ENCODE measurements at regions not wholly inside any gene's neighbourhood (a gene's known extent, or its start where the extent isn't known, plus 50 kb on each side); places are given as distances from the start of the nearest gene placed in this dataset.

DNA sequence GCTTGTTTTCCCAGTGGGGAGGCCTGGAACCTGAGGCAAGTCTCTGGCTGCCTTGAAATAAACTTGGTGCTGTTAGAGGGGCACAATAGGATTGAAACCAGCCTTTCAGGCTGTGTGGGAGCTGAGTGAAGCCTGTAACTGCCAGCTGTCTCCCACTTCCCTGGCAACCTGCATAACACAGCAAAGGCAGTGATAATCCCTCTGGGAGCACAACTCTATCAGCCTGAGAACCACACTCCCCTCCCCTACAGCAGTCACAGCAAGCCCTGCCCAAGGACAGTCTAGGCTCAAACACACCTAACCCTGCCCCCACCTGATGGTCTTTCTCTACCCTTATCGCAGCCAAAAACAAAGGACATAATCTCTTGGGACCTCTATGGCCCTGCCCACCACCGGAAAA is 683.8 kb upstream of the ATXN8OS start:
- peak; percentile 47 for DNase-seq (ENCODE audit: low read depth, low spot score)

DNA sequence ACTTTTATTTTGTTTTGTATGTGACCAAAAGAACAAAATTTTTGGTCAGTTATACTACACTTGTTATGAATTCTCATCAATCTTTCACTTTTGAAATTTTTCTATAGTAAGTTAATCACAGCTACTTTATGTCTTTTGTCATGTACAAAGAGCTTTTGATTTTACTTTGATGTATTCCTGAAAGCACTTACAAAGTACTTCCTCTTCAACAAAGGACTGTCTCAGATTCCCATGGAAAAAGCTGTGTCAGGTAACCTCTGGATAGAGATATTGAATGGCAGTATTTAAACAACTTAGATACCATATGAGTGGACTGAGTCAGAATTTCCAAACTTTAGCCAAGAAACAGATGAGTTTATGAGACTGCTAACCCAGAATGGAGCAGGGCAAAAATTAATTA is 689.3 kb upstream of the ATXN8OS start:
- no peak for DNase-seq (ENCODE audit: low read depth, low spot score)

DNA sequence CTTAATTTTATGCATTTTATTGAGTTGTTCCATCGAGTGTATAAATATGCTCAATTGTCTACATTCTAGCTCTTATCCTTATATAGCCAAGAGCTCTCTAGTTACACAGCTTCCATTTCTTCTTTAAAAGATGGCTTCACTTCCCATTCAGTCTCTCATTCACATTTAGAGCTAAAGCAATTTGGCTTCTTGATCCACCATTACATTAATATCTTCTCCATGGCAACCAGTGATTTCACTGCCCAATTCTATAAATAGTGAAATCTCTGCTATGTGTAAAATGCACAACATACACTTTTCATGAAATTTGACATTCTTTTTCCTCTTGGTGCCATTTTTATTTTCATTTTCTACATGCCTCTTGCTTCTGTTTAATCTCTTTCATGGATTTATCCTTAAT is 696.9 kb upstream of the ATXN8OS start:
- DNase-seq (ENCODE audit: low read depth, low spot score) = no peak

DNA sequence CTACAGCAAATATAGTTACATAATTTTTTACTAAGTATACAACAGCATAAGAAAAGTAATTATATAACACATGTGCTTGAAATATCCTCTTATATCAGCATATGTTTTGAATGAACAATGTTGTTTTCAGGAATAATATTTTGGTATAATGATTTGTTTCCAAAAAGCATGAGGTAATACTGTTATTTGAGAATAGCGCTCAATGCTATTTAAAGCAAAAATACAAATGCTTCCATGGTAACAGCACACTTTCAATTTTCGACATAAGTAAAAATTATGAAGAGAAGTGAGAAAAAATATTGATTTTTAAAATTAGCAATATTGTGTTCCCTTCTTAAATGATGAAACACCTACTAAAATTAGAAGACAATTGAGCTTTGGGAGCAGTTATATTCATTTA is 715.9 kb upstream of the ATXN8OS start:
- DNase-seq (ENCODE audit: low read depth, low spot score) = no peak

DNA sequence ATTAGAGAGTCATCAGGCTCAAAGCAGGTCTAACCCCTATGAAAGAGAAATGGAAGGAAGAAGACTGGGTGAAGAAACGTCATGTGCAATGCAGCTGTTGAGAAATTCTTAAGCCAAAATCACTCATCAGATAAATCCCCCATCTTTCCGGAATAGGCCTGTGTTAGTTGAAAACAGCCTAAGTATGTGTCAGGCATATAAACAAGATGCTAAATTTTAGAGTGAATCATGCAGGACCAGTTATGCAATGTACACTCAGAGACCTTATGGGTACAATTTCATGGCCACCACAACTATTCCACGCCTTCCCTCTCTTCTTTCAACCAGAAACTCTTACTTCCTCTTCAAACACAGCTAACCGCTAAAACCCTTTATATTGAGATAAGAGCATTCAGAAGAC is 717.7 kb upstream of the ATXN8OS start:
- no peak for DNase-seq (ENCODE audit: low read depth, low spot score)

DNA sequence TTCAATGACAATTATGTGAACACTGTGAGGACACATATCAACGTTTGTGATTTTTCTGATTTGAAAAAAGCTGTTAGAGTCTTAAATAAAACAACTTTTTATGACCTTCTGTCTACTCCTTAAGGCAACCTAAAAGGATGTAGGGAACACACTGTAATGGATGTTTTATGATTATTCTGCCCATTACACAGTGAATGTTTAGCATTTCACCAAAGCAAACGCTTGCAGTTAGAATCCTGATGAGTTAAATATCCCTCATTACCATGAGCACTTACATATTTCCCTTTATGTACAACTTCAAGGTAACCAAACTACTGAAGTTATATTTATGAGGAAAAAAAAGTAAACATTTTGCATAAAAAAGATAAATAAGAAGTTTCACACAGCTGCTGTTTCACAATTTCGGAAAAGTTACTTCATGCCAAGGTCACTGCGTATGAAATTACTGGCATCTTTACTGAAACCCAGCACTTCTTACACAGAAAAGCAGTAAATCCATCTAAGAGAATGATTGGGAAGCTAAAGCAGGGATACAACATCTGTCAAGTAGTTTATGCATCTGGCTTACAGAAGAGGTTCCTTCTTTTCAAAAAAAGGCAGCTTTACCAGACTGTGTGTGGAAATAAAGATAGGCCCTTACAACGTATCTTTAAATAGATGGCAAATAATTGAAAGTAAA is 733.7 kb upstream of the ATXN8OS start:
- no peak for DNase-seq (ENCODE audit: low read depth, low spot score)

DNA sequence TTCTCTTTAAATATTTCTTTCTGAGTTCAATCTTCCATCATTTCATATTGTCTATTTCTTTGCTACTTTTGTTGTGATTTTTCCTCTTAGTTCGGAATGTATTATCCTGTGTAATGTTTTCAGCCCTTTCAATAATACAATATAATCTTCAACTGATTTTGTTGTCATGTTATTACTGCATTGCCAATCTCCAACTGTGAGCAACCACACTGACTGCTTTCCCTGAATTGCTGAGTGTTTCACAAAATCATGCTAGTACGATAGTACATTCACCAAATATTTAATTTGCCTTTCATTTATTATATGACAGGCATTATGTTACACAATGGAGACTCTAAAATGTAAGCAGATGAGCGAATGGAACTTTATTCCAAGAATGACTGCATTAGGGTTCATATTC is 744.3 kb upstream of the ATXN8OS start:
- no peak for DNase-seq (ENCODE audit: low read depth, low spot score)

DNA sequence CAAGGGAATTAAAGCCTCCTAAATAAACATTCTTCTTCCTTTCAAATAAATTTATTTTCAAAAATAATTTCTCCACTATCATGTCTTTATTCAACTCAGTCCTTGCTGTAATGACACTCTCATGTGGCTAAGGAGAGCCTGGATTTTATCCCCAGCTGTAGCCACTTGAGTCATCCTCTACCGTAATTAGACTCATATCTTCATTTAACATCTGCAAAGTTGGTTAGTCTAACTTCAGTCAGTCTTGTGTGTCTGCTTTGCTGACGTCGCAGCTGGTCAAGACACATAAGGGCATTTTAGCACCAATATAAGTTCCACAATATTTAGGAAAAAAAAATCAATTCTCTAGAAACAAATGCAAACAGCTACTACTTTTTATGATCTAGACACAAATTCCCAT is 776.4 kb upstream of the ATXN8OS start:
- DNase-seq (ENCODE audit: low read depth, low spot score) = no peak

DNA sequence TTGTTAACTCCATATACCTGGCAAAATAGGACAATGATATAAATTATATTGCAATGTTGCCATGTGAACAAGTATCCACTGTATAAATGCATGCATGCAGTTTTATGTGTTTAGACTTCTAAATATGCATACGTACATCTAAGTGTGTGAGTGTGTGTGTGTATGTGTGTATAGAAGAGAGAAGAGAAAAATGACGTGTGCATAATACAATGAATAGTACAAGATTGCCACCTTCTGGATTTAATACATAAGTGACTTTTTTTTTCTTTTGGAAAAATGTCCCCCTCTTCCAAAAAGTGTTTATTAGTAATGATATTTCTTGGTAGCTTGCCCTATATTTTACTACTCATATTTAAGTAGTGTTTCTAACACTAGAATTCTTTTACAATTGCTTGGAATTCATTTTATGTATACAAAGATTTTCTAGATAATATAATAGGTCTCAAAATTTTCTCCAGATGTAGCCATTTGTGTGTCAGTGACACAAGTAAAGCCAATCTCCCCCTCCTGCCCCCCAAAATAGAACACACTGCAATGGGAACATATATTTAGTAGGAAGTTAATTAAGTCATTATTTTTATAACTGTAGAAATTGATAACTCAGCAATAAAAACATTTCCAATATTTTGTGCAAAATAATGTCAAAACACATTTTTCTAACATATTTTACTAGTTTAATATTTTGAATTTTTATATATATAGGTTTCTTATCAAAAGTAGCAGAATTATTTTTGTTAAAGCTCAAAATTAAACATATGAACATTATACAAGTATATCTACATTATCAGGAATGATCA is 783.3 kb upstream of the ATXN8OS start:
- no peak for DNase-seq (ENCODE audit: low read depth, low spot score)

DNA sequence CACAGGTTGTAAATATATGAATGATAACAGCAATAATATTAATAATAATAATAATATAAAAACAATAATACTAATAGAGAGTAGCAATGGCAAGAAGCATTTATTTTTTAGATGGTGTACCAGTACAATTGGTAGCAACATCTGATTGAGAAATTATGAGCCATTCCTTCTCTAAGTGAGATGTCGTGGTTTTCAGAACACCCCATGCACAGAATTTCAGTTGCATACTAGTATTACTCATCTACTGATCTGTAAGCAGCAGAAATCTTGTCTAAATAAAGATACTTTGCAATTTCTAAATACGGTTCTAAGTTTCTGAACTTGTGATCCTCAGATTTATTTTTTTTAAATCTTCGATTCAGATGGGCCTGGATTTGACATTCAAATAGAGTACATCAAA is 788.0 kb upstream of the ATXN8OS start:
- DNase-seq (ENCODE audit: low read depth, low spot score) = no peak

DNA sequence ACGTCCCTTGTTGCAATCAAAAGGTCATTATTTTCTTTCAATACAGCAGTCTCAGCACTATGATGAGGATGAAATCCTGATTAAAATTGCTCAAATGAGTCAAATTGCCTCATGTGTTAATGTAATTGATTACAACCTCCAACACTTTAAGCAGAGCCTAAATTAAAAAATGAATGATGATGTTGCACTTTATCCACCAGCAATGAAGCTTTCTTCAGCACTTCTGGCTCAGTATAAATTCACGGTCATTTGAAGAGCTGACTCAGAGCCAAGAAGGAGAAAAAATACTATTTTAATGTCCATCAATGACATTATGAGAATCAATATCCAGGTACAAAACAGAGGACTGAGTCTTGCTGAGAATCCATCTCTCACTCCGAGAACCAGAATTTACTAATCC is 792.6 kb upstream of the ATXN8OS start:
- no peak for DNase-seq (ENCODE audit: low read depth, low spot score)

DNA sequence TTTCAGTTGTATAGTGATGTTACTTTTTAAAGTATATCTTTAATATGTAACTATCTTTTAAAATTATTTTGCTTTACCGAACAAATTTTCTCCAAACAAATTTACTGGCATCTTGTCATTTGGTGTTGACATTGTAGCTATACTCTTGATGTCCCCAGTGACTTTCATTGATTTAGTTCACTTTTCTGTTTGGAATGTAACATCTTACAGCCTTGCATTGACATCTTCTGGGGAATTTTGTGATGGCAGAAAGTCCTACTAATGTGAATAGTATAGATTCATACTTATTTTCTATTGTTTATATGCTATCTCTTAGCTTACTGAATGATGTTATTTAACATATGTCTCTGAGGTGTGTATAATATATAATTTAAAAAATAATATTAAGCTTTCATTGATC is 800.9 kb upstream of the ATXN8OS start:
- no peak for DNase-seq (ENCODE audit: low read depth, low spot score)

DNA sequence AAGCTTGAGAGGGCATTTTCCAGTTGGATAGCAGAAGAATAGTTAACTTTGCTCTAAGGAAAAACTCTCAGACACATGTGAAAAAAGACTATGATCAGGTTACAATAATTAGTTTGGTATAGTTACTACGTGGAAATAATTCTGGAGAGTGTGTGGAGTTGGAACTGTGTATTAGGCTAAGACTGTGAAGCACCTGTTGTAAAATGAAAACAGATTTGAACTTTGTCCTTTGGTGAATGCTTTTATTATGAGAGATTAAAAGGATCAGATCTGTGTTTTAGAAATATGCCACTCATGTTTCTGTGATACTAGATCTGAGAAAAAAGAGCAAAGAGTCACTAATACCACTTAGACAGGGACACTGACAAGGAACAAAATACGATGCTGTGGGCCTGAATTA is 807.5 kb upstream of the ATXN8OS start:
- no peak for DNase-seq (ENCODE audit: low read depth, low spot score)

DNA sequence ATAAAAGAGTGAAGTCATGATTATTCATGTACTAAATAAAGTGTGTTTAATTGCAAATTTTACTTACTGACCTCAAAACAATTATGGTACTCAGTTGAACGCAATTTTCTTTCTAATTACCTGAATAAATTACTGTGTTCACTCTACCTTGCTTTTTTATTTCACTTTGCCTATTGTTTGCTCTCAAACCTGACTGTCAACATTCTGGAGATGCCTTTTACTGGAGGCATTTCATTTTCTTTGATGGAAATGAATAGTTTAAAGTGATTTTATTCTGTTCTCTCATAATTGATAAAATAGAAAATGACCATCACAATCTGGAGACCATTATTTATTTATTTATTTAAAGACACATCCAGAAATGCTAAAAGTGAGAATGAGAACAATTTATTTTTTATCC is 811.5 kb upstream of the ATXN8OS start:
- no peak for DNase-seq (ENCODE audit: low read depth, low spot score)

DNA sequence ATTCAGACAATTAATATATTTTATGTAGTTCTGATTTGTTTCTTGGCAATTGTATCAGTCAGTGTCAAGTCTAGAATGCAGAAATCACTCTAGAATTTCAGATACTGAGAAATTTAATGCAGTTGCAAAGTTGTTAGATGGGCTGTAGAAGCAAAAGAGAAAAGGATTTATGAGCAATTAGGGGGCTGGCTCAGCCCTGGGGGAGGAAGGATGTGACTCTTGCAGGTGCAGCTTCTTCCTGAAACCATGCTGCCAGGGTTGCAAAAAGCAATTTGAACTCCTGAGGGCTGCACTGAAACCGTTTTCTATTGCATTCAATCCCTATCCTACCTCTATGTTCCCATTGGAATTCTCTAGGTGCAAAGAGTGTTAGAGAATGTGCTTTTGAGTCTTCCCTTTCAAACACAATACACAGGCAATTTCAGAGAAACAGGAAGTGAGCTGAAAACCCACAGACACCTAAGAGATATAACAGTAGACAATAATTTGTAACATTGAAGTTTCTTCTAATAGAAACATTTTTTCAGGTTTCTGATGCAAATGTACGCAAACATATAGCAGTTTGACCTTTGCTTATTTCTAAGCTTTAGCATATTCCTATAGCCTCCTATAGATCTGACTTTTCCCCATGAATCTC is 814.7 kb upstream of the ATXN8OS start:
- no peak for DNase-seq (ENCODE audit: low read depth, low spot score)

DNA sequence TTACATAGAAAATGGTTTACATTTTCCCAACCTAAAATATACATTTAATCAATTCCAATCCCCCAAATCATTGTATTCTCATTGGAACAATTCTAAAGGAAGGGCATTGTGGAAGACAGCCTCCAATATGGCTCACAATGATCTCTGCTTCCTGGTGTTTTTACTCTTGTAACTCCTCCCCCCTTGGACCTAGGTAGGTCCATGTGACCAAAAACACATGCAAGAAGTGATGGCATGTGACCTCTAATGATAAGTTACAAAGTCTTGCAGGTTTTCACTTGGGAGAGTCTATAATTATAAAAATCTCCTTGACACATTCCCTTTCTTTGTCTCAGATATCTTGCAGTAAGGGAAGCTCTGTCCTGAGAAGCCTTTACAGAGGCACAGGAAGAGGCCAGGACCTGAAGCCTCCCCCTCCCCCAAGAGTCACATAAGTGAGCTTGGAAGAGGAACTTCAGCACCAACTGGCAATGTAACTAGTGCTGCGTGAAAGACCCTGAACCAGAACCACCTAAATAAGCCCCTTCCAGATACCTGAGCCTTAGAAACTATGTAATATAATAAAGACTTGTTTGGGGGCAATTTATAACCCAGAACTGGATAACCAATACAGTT is 816.2 kb upstream of the ATXN8OS start:
- peak; percentile 4 for DNase-seq (ENCODE audit: low read depth, low spot score)

DNA sequence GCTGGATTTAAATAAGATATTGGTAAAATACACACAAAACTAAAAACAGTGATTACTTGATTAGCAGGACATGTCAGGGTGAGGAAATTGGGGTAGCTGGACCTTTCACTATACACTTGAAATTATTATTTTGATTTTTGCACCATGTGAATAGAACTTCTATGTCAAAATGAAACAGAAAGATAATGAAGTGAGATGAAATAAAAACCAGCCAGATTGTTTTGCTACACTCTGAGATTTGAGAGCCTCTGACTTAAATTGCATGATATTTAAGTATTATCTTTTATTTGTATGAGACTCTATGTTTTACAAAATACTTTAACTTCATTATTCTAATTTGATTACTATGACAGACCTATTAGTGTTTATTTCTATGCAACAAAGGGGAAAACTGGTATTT is 819.6 kb upstream of the ATXN8OS start:
- DNase-seq (ENCODE audit: low read depth, low spot score) = no peak

DNA sequence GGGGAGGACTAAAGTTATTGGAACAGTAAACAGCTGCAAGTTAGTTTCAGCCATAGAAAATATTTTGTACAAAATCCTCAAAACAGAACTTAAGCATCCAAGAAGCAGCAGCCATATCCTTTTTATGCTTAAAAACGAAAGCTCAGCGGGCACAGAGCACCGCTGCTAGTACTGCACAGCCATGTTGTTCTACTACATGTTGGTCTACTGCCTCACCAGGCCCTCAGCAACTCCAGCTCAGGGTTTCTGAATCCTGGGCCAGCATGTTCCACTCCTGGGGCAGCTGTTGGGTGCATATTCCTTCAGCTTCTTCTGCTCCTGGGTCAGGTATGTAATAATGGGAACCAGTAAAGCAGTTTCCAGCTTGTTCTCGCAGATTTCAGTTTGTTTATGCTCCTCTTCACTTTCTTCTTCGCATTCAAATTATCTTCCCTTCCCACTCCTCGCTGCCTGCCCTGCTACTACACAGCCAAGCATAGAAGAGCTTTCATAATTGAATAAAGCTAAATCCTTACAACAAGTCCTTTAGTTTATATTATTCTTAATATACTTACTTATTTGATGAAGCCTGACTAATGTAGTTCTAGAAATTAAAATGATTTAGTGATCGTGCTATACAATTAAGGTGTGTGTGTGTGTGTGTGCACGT is 820.5 kb upstream of the ATXN8OS start:
- DNase-seq (ENCODE audit: low read depth, low spot score) = no peak

DNA sequence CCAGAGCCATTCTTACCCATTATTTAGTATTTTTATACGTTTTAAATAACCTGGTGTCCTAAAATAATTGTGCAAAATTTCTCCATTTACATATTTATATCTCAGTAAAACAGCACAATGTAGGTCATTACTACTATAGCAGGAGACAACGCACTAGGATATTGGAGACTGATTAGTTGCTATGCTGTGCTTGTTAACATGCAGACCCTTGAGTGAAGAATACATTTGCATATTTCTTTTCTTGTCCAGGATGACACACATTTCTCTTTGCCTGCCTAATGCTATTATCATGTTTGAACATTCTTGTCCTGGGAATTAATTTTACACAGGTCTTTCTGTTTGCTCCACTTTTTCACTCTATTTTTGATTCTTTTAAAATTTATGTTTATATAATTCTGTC is 823.8 kb upstream of the ATXN8OS start:
- DNase-seq (ENCODE audit: low read depth, low spot score) = no peak

DNA sequence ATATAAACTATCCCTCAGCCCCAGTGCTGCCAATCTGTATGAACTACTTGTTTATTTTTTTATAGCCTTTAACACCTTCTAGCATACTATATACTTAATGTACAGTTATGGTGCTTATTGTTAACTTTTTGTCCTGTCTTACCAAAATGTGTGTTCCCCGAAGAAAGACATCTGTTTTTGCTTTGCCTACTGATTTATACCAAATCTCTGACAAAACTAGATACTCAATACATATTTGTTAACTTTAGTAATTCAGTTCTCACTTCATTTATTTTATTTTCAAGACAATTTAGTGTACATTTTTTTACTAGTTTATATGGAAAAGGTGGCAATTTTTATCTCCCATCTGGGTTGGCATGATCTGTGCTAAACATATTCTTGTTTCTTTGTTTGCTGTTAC is 824.3 kb upstream of the ATXN8OS start:
- DNase-seq (ENCODE audit: low read depth, low spot score) = no peak

DNA sequence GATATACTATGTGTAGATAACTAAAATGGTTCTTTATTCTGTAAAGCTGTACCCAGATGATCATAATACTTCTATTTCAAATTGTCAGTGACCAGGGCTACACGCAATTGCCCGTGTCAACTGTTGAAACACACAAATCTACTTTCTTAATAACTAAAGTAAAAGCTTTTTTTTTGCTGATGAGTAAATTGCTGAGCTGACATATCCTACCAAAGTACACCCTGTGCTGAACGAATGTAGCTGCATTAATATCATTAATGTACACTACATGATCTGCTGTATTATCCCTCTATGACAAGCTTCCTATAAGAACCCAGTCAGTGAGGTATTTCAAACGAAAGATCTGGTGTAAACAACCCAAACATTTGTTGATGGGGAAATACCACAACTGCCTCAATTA is 827.2 kb upstream of the ATXN8OS start:
- no peak for DNase-seq (ENCODE audit: low read depth, low spot score)

DNA sequence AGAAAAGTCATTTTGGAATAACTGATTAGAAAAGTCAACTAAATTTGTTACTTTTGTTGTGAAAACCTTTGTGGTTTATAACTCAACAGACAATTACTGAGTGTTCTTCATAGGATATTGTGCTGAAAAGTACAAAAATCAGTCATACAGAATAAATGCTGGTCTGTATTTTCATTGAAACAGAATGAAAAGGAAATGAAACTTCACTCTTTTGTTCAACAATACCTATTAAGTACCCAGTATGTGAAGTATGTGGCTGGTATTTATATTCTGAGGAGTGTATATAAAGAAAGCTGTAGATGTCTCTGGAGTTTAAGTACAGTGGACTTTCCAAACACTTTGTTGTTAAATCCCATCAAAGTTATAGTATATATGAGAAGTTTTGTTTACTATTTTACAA is 828.4 kb upstream of the ATXN8OS start:
- no peak for DNase-seq (ENCODE audit: low read depth, low spot score)

Measured in ELF-1 (cell line).